ENCODE measurements at regions not wholly inside any gene's neighbourhood (a gene's known extent, or its start where the extent isn't known, plus 50 kb on each side); places are given as distances from the start of the nearest gene placed in this dataset.

GRCh38 chr13:74847966-74848365, 634.0 kb downstream of the TBC1D4 start:
- no peaks in the 10 kb centered on the region for H3K4me1 ChIP-seq (ENCODE audit: insufficient read depth, low read length, severe bottlenecking)
- H3F3A ChIP-seq (ENCODE audit: insufficient read depth, low read length), result no peaks in the 10 kb centered on the region
- no peaks in the 10 kb centered on the region for H3K36me3 ChIP-seq (ENCODE audit: insufficient read depth, low read length)
- H3K9me3 ChIP-seq (ENCODE audit: low read length), result no peaks in the 10 kb centered on the region; the same call in 1 of the 2 replicates
- TF ChIP-seq EZH2 (IDR thresholded peaks at IDR 0.05; ENCODE audit: borderline replicate concordance, low read length) (no peak), CTCF (IDR thresholded peaks at IDR 0.05; ENCODE audit: low read length) (no peak)
- H3K9me2 ChIP-seq (ENCODE audit: low read depth, low read length), result no peaks in the 10 kb centered on the region
- no peaks in the 10 kb centered on the region for H3K27me3 ChIP-seq (ENCODE audit: insufficient read depth, low read length)
- H3K9ac ChIP-seq (ENCODE audit: low read length), result no peak overlapping the region
- H3K27ac ChIP-seq (ENCODE audit: low read depth, low read length, poor library complexity, severe bottlenecking), result no peak overlapping the region
- H3K4me2 ChIP-seq (ENCODE audit: low read length), result no peak overlapping the region
- H4K20me1 ChIP-seq (ENCODE audit: insufficient read depth, low read length), result no peaks in the 10 kb centered on the region
- H3K4me3 ChIP-seq (ENCODE audit: low read depth, low read length, poor library complexity, severe bottlenecking), result no peak overlapping the region
- H2AFZ ChIP-seq (ENCODE audit: low read length), result no peak overlapping the region
- H3K79me2 ChIP-seq (ENCODE audit: insufficient read depth, low read length), result no peaks in the 10 kb centered on the region

GRCh38 chr13:74845806-74846205, 636.2 kb downstream of the TBC1D4 start:
- Histone ChIP-seq H3K4me2 (ENCODE audit: low read length) (no peak overlapping the region), H3K36me3 (ENCODE audit: insufficient read depth, low read length) (no peaks in the 10 kb centered on the region), H3F3A (ENCODE audit: insufficient read depth, low read length) (no peaks in the 10 kb centered on the region), H2AFZ (ENCODE audit: low read length) (no peak overlapping the region), H4K20me1 (ENCODE audit: insufficient read depth, low read length) (no peaks in the 10 kb centered on the region), H3K27ac (ENCODE audit: low read depth, low read length, poor library complexity, severe bottlenecking) (no peak overlapping the region), H3K4me3 (ENCODE audit: low read depth, low read length, poor library complexity, severe bottlenecking) (no peak overlapping the region), H3K9me2 (ENCODE audit: low read depth, low read length) (no peaks in the 10 kb centered on the region), H3K9ac (ENCODE audit: low read length) (no peak overlapping the region), H3K4me1 (ENCODE audit: insufficient read depth, low read length, severe bottlenecking) (no peaks in the 10 kb centered on the region), H3K27me3 (ENCODE audit: insufficient read depth, low read length) (no peaks in the 10 kb centered on the region), H3K79me2 (ENCODE audit: insufficient read depth, low read length) (no peaks in the 10 kb centered on the region), H3K9me3 (ENCODE audit: low read length) (no peaks in the 10 kb centered on the region)
- TF ChIP-seq EZH2 (IDR thresholded peaks at IDR 0.05; ENCODE audit: borderline replicate concordance, low read length) (no peak), CTCF (IDR thresholded peaks at IDR 0.05; ENCODE audit: low read length) (no peak)

GRCh38 chr13:74841651-74842050, 640.3 kb downstream of the TBC1D4 start:
- Histone ChIP-seq H4K20me1 (ENCODE audit: insufficient read depth, low read length) (no peaks in the 10 kb centered on the region), H3K9ac (ENCODE audit: low read length) (no peak overlapping the region), H3K4me3 (ENCODE audit: low read depth, low read length, poor library complexity, severe bottlenecking) (no peak overlapping the region), H3K79me2 (ENCODE audit: insufficient read depth, low read length) (no peaks in the 10 kb centered on the region), H3K4me2 (ENCODE audit: low read length) (no peak overlapping the region), H3K9me2 (ENCODE audit: low read depth, low read length) (no peaks in the 10 kb centered on the region), H3K36me3 (ENCODE audit: insufficient read depth, low read length) (no peaks in the 10 kb centered on the region), H3K9me3 (ENCODE audit: low read length) (no peaks in the 10 kb centered on the region), H2AFZ (ENCODE audit: low read length) (no peak overlapping the region), H3F3A (ENCODE audit: insufficient read depth, low read length) (no peaks in the 10 kb centered on the region), H3K27me3 (ENCODE audit: insufficient read depth, low read length) (no peaks in the 10 kb centered on the region), H3K27ac (ENCODE audit: low read depth, low read length, poor library complexity, severe bottlenecking) (no peak overlapping the region), H3K4me1 (ENCODE audit: insufficient read depth, low read length, severe bottlenecking) (no peaks in the 10 kb centered on the region)
- TF ChIP-seq EZH2 (IDR thresholded peaks at IDR 0.05; ENCODE audit: borderline replicate concordance, low read length) (no peak), CTCF (IDR thresholded peaks at IDR 0.05; ENCODE audit: low read length) (no peak)

Measured in OCI-LY1 (cell line).